ENCODE measurements at regions not wholly inside any gene's neighbourhood (a gene's known extent, or its start where the extent isn't known, plus 50 kb on each side); places are given as distances from the start of the nearest gene placed in this dataset.

- no peak for TF ChIP-seq POLR2A (IDR thresholded peaks at IDR 0.05)
- TF ChIP-seq CTCF (IDR thresholded peaks at IDR 0.05) = no peak
Measured at GRCh38 chr2:3043726-3044125, 333.9 kb downstream of the EIPR1 start.

Measured in body of pancreas (tissue), 4 donors.